G401 (cell line): ENCODE measurements at regions not wholly inside any gene's neighbourhood (a gene's known extent, or its start where the extent isn't known, plus 50 kb on each side); places are given as distances from the start of the nearest gene placed in this dataset.

Source experiments
- DNase-seq: peaks from one replicate; pipeline ENCODE4 v3.0.0-alpha.2; 2015; ENCODE audit warnings: low spot score
- in situ Hi-C: cut with HindIII; loops from 2 replicates; pipeline ENCODE4 v1.10.0; 2016; ENCODE audit warnings: low sequenced_read_pairs, mixed read lengths

- in situ Hi-C loops = no loop called here
- no peak for DNase-seq
These were observed 173.9 kb upstream of the UBL3 start for GRCh38 chr13:30024125-30024865.

DNA sequence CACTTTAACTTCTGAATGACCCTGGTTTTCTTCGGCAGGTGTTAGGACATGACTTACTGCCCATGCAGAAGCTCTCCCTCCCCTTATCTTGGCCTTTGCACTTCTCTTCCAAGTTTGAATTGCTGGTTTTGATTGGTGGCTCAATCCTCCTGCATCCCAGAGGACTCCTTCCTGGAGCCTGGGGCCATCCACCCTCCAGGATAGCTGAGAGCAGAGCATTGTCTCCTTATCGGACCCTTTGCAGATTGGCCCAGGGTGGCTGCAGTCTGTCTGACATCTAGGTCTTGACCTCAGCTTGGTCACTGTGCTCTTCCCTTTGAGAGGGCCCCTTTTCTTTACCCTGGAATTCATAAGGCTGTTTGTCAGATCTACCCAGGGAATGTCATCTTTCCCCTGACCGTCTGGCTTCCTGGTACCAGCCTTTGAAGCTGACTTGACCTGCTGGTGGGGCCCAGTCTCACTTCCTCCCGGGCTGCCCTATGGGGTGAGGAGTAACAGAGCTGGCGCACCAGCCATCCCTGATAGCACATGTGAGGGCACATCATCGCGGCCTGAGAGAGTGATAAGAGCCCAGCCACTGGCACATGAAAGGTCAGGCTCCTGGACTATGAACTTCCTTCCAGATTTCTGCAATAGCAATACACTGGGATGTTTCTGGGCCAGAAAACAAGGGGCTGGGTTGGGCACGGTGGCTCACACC is 172.9 kb upstream of the UBL3 start:
- in situ Hi-C loops = no loop called here
- DNase-seq = no peak

GRCh38 chr13:30022796-30023195 is 172.4 kb upstream of the UBL3 start:
- no peak for DNase-seq
- in situ Hi-C loops = no loop called here

DNA sequence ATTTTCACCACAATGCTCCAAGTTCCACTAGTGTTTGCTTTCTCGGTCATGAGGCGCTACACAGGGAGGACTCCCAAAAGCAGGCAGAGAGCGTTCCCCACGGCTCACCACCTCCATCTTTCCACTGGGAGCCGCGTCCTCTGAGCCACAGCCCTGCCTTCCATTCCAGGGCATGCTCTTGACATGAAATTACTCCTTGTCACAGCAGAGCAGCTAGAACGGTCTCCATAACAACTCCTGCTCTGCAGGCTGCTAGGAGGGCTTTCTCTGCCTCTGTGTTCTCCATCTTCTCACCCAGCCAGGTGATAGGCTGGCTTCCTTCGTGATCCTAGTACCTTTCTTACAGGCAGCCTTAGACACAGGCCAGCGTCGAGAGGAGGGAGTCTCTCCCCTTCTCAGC is 171.8 kb upstream of the UBL3 start:
- in situ Hi-C loops = no loop called here
- DNase-seq = no peak

DNA sequence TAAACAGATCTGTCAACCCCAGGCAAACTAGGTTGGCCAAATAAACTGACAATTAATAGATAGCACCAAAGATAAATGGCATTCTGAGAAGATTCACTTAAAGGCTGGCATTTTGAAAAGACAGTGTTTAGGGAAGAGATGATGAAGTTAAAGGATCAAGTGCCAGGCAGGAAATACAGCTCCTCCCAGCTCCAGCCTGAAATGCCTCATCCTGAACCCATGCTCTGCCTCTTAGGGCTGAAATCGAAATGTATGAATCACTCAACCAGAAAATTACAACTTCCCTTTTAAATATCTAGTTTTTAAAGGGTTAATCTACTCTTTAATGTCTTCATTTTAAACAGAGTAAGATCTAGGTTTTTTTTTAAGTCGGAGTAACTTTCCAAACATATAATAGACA is 171.2 kb upstream of the UBL3 start:
- no peak for DNase-seq
- in situ Hi-C loops = no loop called here

- in situ Hi-C loops = no loop called here
- no peak for DNase-seq
These were observed 170.4 kb upstream of the UBL3 start for GRCh38 chr13:30020726-30021312.

GRCh38 chr13:30019648-30020626 is 169.5 kb upstream of the UBL3 start:
- no peak for DNase-seq
- in situ Hi-C loops = no loop called here

GRCh38 chr13:30017880-30018279 is 167.5 kb upstream of the UBL3 start:
- DNase-seq = no peak
- in situ Hi-C loops = no loop called here

DNA sequence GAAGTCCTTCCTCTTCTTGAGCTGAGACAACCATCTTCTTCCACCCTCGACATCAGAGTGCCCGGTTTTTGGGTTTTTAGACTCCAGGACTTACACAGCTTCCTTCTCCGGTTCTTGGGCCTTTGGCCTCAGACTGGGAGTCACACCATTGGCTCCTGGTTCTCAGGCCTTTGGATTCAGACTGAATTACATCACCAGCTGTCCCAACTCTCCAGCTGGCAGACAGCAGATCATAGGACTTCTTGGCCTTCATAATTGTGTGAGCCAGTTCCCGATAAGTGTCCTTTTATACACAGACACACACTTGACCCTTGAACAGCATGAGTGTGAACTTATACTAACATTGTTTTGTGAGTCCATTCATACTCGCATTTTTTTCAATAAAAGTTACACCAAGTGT is 166.0 kb upstream of the UBL3 start:
- DNase-seq = no peak
- in situ Hi-C loops = no loop called here

GRCh38 chr13:30009411-30009810 is 159.0 kb upstream of the UBL3 start:
- in situ Hi-C loops = no loop called here
- DNase-seq = no peak

DNA sequence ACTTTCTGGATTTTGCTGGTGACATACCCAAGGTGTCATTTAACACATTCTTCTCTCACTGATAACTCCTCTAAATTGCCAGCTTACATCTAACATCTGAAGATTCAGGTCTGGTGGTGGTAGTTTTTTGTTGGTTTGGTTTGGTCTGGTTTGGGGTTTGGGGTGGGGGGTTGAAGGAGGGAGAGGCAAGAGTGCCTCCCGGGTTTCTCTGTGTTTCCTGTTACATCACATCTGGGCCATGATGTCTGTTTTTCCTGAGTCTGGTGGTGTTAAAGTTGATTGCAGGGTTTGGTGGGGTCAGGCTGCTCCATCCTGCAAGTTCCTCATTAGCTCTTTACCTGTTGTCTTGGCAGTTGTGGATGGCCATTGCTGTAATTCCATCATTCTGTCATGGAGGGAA is 155.8 kb upstream of the UBL3 start:
- DNase-seq = no peak
- in situ Hi-C loops = no loop called here

GRCh38 chr13:30004204-30004603 is 153.8 kb upstream of the UBL3 start:
- DNase-seq = no peak
- in situ Hi-C loops = no loop called here

- no peak for DNase-seq
- in situ Hi-C loops = no loop called here
These were observed 152.2 kb upstream of the UBL3 start for GRCh38 chr13:30002577-30002976.

DNA sequence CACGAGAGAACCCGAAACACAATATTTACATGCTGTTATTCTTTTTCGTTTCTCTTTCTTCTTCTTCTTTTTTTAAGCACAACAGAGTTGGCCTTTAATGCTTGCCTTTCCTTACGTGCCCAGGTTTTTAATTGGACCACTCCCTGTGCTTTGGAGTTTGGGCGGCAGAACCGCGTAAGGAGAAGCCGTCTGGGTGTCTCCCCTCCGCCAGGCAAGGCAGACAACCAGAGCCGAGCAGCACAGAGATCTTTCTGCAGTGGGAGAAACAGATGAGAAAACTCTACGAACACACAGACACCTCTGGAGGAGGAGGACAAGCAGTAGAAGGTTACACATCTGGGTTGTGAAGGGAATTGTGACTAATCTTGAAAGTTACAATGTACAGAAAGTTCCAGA is 150.0 kb upstream of the UBL3 start:
- in situ Hi-C loops = no loop called here
- DNase-seq = no peak

DNA sequence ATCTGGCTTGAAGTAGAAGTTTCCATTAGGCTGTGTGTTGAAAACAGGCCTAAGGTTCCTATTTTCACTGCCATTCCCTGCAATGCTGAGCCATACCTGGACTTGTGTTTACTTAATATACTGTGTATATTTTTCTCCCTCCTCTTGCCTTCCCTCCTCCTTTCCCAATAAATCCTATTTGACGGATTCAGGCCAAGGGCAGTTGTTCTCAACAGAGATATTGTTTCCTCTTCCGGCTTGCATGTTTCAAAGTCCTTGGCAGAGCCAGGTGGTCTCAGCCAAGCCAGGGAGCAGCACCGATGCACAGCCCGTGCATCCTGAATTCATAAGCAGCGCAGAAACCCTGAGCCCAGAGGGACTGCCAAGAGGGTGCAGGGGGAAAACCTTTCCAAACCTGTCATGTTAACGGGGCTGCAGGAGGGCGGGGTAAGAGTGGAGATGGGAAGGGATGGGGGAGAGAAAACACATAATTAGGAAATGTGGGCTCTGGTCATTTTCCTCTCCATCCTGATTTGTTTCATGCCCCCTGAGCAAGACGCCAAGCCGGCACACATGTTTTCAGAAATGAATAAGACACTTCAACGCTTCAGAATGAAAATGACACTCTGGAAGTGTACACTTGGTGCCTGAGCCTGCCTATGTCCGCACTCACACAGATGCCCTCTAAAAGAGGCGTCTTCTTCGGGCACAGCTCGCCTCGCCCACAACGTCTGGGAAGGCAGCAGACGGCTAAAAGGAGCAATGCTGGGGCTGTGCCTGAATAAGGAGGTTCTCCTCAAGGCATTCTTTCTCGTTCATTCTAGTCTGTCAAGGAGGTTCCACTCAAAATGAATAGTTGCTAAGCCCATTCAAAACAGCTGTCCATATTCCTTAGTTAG is 149.3 kb upstream of the UBL3 start:
- no peak for DNase-seq
- in situ Hi-C loops = no loop called here

DNA sequence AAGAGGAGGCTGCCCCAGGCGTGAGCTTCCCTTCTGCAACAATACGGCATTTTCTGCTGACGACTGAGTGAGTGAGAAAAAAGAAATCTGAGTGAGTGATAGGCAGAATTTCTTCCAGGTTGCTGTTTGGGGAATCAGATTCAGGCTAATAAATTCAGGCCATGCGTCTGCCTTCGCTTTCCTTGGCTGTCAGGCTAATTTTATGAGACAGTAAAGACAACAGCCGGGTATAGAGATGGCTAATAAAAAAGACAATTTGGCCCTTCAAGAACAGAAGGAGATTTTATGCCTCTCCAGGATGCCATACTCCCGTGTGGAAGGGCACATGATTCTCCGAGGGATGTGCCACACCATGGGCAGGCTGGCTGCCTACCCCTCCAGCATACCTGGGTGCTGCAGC is 145.9 kb upstream of the UBL3 start:
- DNase-seq = no peak
- in situ Hi-C loops = no loop called here

DNA sequence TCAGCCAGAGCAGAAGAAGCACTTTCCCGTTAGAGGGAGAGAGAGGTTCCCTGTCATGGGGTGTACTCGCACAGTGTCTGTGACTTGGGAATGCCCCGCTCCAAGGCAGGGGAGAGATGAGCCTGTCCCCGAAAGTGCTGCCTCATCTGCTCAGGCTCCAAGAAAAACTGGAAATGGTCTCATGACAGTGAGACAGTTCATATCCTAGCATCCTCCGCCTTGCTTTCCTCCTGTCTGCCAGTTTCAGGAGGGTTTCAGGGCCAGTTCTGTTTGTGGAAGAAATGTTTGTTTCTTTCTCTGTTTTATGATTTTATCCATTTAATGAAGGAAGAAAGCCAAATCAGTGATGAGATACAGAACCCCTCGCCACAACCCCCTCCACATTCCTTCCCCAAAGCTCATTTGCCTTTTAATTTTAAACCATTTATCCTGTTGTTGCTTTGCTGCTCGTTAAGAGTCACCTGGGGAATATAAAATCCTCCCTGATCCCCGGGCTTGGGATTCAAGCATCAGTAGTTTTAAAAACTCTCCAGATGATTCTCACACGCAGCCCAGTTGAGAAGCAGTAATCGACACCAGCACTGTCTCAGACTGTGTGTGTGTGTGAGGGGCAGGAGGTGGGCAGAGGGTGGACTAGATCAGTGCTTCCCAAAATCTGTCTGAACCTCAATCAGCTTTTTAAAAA is 144.6 kb upstream of the UBL3 start:
- in situ Hi-C loops = no loop called here
- DNase-seq = no peak
